ENCODE measurements at regions not wholly inside any gene's neighbourhood (a gene's known extent, or its start where the extent isn't known, plus 50 kb on each side); places are given as distances from the start of the nearest gene placed in this dataset.
A peak's percentile ranks its signal among the peaks of the same experiment; 100 is the strongest.

DNA sequence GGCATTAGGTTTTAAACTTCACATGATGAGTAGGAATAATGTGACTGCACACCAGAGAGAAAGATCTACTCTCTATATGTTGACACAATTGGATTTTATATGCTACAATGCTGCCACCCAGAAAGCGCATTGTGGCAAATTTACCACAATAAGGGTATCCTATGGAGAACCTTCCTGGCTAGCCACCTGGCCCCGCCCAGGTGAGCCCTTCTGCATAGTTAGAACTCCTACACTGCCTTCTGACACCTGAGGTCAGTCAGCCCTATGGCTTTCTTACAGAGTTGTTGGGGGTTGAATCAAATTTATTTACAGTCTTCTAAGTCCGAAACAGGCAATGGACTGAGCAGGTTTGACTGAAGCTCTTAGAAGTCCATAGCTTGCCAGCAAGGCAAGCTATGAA is 153.8 kb upstream of the S100G start:
- no peak for DNase-seq (ENCODE audit: low read depth in 3 of 3)

DNA sequence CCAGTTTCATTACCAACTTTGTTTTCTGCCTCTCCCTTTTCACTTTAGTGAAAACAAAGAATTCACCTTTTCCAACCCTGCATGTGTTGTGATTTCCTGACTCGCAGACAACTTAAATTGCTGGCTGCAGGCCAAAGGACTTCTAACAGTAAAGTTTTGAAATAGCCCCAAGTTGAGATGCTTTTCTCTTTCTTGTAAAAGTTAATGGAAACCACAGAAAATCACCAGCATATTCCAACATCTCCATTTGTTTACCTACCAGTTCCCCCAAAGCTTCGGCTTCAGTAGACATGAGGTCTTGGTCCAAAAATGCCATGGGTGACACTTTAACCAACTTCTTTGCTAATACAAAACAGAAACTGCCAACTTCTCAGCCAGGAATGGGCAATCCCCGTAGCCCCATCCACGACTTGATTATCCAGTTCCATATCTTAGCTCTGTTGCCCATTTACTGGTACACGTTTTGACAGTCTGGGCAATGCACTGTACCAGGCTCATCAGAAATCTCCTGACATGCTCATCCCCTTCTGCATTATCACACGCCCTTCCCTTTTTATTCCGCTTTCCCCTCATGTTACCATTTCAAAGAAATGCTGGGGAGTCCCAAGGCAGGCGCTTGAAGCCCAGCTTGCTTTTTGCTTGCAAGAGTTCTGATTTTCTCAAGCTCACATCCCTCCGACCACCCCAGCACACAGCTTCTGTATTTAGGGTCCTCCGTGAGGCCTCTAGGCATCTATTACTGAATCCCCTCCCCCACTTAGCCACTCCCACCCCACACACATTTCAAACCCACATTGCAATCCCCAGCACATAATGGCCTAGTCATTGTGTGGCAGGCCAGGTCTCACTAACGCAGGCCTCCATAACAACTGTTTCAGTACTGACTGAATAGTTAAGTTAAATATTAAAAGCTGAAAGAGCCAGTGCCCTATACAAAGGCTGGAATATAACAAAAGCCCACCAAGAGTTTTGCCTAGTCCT is 137.9 kb upstream of the S100G start:
- DNase-seq (ENCODE audit: low read depth in 3 of 3): no peak

DNA sequence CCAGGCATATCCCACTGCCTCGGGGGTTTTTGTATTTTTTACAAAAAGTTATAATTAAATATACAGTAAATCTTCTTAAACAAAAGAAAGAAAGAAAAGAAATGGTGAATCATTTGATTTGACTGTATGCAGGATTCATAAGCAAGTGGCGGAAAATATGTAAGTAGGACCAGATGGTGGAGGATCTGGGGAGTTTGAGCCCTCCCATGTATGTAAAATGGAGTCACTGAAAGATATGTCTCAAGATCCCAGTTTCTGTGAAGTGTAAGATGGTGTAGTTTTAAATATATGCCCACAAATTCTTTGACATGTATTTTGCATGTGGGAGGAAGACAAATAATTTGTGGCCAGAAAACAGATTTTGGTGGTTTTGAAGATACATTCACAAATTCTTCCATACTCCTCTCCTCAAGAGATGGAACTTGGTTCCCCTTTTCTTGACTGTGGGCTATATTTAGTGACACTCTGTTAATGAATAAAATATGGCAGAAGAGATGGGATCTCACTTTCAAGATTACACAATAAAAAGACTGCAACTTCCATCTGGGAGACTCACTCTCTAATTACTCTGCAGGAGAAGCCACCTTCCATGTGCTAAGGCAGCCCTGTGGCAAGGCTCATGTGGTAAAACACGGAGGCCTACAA is 133.6 kb upstream of the S100G start:
- DNase-seq (ENCODE audit: low read depth in 3 of 3): no peak

DNA sequence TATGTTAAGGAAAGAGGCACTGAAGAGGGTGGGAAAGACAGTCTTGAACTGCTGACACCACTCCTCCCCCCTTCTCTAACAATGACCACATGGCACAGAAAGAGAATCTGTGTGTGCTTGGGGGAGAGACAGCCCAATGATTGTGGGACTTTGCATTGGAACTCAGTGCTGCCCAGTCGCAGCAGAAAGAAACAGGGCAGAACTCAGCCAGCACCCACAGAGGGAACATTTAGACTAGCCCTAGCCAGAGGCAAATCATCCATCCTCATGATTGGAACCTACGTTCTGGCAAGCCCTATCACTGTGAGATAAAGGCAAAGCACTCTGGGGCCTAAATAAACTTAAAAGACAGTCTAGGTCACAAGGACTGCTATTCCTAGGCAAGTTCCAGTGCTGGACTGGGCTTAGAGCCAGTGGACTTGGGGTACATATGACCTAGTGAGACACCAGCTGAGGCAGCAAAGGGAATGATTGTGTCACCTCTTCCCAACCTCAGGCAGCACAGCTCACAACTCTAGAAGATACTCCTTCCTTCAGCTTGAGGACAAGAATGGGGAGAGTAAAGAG is 132.8 kb upstream of the S100G start:
- no peak for DNase-seq (ENCODE audit: low read depth in 3 of 3)

DNA sequence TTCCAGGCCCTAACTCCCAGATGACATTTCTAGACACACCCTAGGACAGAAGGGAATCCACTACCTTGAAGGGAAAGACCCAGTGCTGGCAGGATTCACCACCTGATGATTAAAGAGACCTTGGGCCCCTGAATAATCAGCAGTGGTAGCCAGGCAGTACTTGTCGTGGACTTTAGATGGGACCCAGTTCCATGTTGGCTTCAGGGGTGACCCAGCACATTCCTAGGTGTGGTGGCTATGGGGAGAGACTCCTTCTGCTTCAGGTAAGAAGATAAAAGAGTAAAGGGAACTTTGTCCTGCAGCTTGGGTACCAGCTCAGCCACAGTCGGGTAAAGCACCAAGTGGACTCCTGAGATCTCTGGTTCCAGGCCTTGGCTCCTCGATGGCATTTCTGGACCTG is 131.8 kb upstream of the S100G start:
- DNase-seq (ENCODE audit: low read depth in 3 of 3): no peak

DNA sequence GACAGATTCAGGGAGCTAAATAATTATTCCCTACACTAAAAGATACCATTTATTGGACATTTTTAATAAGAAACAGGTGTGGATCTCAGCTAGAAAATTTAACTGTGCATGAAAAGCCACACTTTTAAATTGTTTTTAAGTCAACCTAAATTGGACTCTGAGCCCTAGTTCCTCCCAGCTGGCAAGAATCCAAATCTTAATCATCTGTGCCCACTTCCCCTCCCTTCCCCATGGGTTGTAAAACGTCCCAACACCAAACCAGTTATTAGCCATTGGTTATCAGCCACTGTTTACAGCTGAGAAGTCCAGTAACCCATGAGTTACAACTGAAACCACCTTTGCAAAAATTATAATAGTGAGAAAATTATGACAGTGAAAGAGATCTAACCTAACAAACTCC is 125.6 kb upstream of the S100G start:
- no peak for DNase-seq (ENCODE audit: low read depth in 3 of 3)

DNA sequence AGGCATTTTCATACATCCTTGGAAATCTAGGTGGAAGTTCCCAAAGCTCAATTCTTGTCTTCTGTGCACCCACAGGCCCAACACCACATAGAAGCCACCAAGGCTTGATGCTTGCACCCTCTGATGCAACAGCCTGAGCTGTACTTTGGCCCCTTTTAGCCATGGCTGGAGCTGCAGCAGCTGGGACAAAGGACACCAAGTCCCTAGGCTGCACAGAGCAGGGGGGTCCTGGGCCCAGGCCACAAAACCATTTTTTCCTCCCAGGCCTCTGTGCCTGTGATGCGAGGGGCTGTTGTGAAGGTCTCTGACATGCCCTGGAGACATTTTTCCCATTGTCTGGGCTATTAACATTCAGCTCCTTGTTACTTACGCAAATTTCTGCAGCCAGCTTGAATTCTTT is 124.0 kb upstream of the S100G start:
- no peak for DNase-seq (ENCODE audit: low read depth in 3 of 3)

DNA sequence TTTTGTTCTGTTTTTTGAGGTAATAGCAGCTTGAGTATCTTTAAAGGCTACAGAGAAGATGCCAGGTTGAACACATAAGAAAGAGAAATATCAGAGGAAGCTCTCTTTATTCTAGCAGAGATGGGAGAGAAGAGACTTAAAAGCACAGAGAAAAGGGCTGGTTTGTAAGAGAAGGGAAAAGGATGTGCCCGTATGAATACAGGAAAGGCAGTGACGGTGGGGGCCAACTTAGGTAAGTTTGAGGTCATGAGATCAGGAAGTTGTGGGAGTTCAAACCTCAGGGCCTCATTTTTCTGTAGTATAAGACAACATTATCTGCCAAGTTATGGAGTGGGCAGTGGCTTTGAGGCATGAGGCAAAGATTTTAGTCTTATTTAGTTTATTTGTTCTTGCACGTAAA is 121.3 kb upstream of the S100G start:
- peak in 2 of 3 experiments; percentile 0 to 17 for DNase-seq (ENCODE audit: low read depth in 3 of 3)

All from stimulated activated CD4-positive, alpha-beta T cell treated with anti-CD3 and anti-CD28 coated beads, TNF-alpha, amount 100 ng/mL, for 24 hours (primary cell).